Astrocyte (in vitro differentiated cells and primary cell): ENCODE measurements at regions not wholly inside any gene's neighbourhood (a gene's known extent, or its start where the extent isn't known, plus 50 kb on each side); places are given as distances from the start of the nearest gene placed in this dataset.

ENCODE experiments used
- EZH2 ChIP-seq: IDR thresholded peaks from 2 replicates; pipeline ENCODE4 v1.6.1; 2012; ENCODE audit warnings: mild to moderate bottlenecking, low read length, inconsistent platforms; ENCODE audit not compliant: insufficient read depth
- TF ChIP-seq, protein P1 (sequence below): IDR thresholded peaks from 2 replicates; pipeline ENCODE4 v1.5.1; 2011; ENCODE audit warnings: low read depth, mild to moderate bottlenecking, inconsistent platforms, low read length, moderate library complexity; ENCODE audit not compliant: insufficient read depth

DNA sequence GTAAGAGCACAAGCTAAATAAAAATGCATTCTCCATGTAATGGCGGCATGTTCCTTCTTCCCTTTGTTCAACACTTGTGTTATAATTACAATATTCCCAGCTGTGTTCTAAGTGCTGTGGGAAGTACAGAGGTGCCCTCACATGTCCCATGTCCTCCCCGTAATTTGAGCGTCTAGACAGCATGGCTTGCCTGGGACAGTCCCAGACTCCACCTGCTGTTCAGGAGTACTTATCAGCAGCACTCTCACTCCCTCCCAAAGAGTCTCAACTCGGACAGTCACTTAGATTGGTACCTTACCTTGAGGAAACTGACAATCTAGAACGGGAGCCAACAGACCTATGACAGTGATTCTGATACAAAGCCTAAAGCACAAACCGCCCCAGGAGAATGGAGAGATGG is 370.5 kb downstream of the EIPR1 start:
- TF ChIP-seq, protein P1, sequence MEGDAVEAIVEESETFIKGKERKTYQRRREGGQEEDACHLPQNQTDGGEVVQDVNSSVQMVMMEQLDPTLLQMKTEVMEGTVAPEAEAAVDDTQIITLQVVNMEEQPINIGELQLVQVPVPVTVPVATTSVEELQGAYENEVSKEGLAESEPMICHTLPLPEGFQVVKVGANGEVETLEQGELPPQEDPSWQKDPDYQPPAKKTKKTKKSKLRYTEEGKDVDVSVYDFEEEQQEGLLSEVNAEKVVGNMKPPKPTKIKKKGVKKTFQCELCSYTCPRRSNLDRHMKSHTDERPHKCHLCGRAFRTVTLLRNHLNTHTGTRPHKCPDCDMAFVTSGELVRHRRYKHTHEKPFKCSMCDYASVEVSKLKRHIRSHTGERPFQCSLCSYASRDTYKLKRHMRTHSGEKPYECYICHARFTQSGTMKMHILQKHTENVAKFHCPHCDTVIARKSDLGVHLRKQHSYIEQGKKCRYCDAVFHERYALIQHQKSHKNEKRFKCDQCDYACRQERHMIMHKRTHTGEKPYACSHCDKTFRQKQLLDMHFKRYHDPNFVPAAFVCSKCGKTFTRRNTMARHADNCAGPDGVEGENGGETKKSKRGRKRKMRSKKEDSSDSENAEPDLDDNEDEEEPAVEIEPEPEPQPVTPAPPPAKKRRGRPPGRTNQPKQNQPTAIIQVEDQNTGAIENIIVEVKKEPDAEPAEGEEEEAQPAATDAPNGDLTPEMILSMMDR = no peak
- TF ChIP-seq EZH2 = no peak
